ENCODE measurements at regions not wholly inside any gene's neighbourhood (a gene's known extent, or its start where the extent isn't known, plus 50 kb on each side); places are given as distances from the start of the nearest gene placed in this dataset.

- ChIA-PET POLR2A (no interaction called here), RAD21 (ENCODE audit: unreplicated experiment) (no interaction called here), CTCF (no interaction called here), SMC1A (ENCODE audit: uncharacterized antibody, unreplicated experiment) (interaction anchor here (1.5 kb wide), 1 partner anchor 24 kb away, joined by 3 read pairs; no protein-coding TSS in a partner anchor)
- H2AFZ ChIP-seq (ENCODE audit: control insufficient read depth, low read depth, low read length) = no peak overlapping the region
- DNase-seq (ENCODE audit: low read depth, low spot score) (no peak), FAIRE-seq (no peak), ATAC-seq (no peak)
- H3K4me3 ChIP-seq = no peak overlapping the region
- no peaks in the 10 kb centered on the region for H3K27me3 ChIP-seq (replicated peaks in 1 of 2; ENCODE audit: control insufficient read depth in 2 of 2, insufficient read depth in 2 of 2, low read length in 1 of 2)
- no peaks in the 10 kb centered on the region for H3K9me3 ChIP-seq (replicated peaks; ENCODE audit: control insufficient read depth, insufficient read depth, low read length)
- no peaks in the 10 kb centered on the region for H3K4me1 ChIP-seq (ENCODE audit: control insufficient read depth, insufficient read depth, low read length)
- H3K27ac ChIP-seq (ENCODE audit: control insufficient read depth, insufficient read depth) = no peak overlapping the region
- H3K9ac ChIP-seq (ENCODE audit: control insufficient read depth, insufficient read depth, low read length) = no peak overlapping the region
- no TSS peak for BruUV-seq (replicated peaks)
- in situ Hi-C loops (cut with MboI) (no loop called here), intact Hi-C loops (cut with micrococcal nuclease; ENCODE audit: unreplicated experiment) (no loop called here)
- no peaks in the 10 kb centered on the region for H3K79me2 ChIP-seq (ENCODE audit: control insufficient read depth, insufficient read depth, low read length)
- no peaks in the 10 kb centered on the region for H3K36me3 ChIP-seq (ENCODE audit: control insufficient read depth in 2 of 2, insufficient read depth in 2 of 2, low read length in 1 of 2)
- H3K4me2 ChIP-seq (ENCODE audit: control insufficient read depth, insufficient read depth) = no peak overlapping the region
- no peaks in the 10 kb centered on the region for H4K20me1 ChIP-seq (ENCODE audit: control insufficient read depth, insufficient read depth)
- WGBS (ENCODE audit: insufficient coverage, insufficient replicate concordance, low lambda C conversion rate, missing lambda C conversion rate) = 0% methylated on average over 4 of the region's 4 CpGs
- no peak for TF ChIP-seq ATF3 (IDR thresholded peaks at IDR 0.05; ENCODE audit: borderline replicate concordance, extremely low read depth, low read depth, low read length)
- TF ChIP-seq FOXK2 (IDR thresholded peaks at IDR 0.05) = no peak
- no peak for TF ChIP-seq CBFB (IDR thresholded peaks at IDR 0.05; ENCODE audit: low read depth)
- no peak for TF ChIP-seq NFIC (IDR thresholded peaks at IDR 0.05; ENCODE audit: low read depth, low read length)
- no peak for TF ChIP-seq KDM1A (IDR thresholded peaks at IDR 0.05; ENCODE audit: borderline replicate concordance)
- no peak for TF ChIP-seq PBX3 (IDR thresholded peaks at IDR 0.05; ENCODE audit: insufficient replicate concordance, low read depth, low read length)
- TF ChIP-seq CHD1 (IDR thresholded peaks at IDR 0.05; ENCODE audit: low read depth, low read length) = no peak
- TF ChIP-seq ZZZ3 (IDR thresholded peaks at IDR 0.05; ENCODE audit: control insufficient read depth, insufficient read length, low read depth) = no peak
- no peak for TF ChIP-seq TAF1 (IDR thresholded peaks at IDR 0.05; ENCODE audit: borderline replicate concordance, low read depth, low read length)
- no peak for TF ChIP-seq SMARCA5 (IDR thresholded peaks at IDR 0.05)
- TF ChIP-seq, protein P1, sequence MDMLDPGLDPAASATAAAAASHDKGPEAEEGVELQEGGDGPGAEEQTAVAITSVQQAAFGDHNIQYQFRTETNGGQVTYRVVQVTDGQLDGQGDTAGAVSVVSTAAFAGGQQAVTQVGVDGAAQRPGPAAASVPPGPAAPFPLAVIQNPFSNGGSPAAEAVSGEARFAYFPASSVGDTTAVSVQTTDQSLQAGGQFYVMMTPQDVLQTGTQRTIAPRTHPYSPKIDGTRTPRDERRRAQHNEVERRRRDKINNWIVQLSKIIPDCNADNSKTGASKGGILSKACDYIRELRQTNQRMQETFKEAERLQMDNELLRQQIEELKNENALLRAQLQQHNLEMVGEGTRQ (IDR thresholded peaks at IDR 0.05; ENCODE audit: borderline replicate concordance, low read depth, low read length) = no peak
- TF ChIP-seq ZSCAN29 (IDR thresholded peaks at IDR 0.05) = no peak
- TF ChIP-seq CHD2 (IDR thresholded peaks at IDR 0.05; ENCODE audit: borderline replicate concordance, low read depth, low read length) = no peak
- TF ChIP-seq STAT3 (IDR thresholded peaks at IDR 0.05; ENCODE audit: low read depth, low read length) = no peak
- no peak for TF ChIP-seq HDGF (IDR thresholded peaks at IDR 0.05)
- TF ChIP-seq ATF2 (IDR thresholded peaks at IDR 0.05; ENCODE audit: low read length) = no peak
- TF ChIP-seq, protein P2, sequence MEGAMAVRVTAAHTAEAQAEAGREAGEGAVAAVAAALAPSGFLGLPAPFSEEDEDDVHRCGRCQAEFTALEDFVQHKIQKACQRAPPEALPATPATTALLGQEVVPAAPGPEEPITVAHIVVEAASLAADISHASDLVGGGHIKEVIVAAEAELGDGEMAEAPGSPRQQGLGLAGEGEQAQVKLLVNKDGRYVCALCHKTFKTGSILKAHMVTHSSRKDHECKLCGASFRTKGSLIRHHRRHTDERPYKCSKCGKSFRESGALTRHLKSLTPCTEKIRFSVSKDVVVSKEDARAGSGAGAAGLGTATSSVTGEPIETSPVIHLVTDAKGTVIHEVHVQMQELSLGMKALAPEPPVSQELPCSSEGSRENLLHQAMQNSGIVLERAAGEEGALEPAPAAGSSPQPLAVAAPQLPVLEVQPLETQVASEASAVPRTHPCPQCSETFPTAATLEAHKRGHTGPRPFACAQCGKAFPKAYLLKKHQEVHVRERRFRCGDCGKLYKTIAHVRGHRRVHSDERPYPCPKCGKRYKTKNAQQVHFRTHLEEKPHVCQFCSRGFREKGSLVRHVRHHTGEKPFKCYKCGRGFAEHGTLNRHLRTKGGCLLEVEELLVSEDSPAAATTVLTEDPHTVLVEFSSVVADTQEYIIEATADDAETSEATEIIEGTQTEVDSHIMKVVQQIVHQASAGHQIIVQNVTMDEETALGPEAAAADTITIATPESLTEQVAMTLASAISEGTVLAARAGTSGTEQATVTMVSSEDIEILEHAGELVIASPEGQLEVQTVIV (IDR thresholded peaks at IDR 0.05; ENCODE audit: borderline replicate concordance, partially characterized antibody) = no peak
Observed at GRCh38 chr20:6469695-6470094, 297.8 kb upstream of the BMP2 start.

Measured in GM12878 (cell line).